GM18502 (cell line): ENCODE measurements at regions not wholly inside any gene's neighbourhood (a gene's known extent, or its start where the extent isn't known, plus 50 kb on each side); places are given as distances from the start of the nearest gene placed in this dataset.

Source experiments
- ATAC-seq: cut with Tn5 transposase; IDR thresholded peaks from one replicate; pipeline ENCODE4 v1.9.1; 2021; ENCODE audit warnings: mild to moderate bottlenecking; ENCODE audit not compliant: unreplicated experiment, poor library complexity

GRCh38 chr3:162082516-162082915 is 585.9 kb downstream of the OTOL1 start:
- ATAC-seq: no peak

DNA sequence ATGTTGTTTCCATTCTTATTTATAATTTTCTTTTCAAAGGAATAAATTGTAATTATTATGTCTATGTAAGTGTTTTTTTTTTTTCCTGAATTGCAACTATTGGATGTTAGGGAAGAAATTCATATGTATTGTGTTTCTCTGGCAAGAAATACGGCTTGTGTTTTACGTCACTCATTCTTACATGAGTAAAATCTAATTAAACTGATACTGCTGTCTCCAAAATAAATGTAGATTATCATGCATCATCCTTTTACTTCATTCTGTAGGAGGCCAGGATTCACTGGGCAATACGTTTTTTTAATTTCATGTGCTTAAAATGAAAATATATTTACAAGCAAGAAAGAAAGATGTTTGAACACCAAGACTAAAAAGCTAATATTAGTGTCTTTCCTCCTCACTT is 590.8 kb downstream of the OTOL1 start:
- ATAC-seq: no peak

GRCh38 chr3:162092751-162093150 is 596.1 kb downstream of the OTOL1 start:
- no peak for ATAC-seq

GRCh38 chr3:162094301-162094700 is 597.7 kb downstream of the OTOL1 start:
- ATAC-seq: no peak

GRCh38 chr3:162096874-162097273 is 600.3 kb downstream of the OTOL1 start:
- ATAC-seq: no peak

DNA sequence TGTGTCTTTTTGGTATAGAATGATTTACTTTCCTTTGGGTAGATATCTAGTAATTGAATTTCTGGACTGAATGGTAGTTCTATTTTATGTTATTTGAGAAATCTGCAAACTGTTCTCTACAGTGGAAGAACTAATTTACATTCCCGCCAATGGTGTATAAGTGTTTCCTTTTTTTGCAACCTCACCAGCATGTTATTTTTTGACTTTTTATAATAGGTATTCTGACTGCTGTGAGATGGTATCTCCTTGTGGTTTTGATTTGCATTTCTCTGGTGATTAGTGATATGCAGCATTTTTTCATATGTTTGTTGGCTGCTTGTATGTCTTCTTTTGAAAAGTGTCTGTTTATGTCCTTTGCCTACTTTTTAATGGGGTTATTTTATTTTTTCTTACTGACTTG is 607.2 kb downstream of the OTOL1 start:
- ATAC-seq: no peak

- ATAC-seq: no peak
Observed at GRCh38 chr3:162111861-162112260, 615.3 kb downstream of the OTOL1 start.

DNA sequence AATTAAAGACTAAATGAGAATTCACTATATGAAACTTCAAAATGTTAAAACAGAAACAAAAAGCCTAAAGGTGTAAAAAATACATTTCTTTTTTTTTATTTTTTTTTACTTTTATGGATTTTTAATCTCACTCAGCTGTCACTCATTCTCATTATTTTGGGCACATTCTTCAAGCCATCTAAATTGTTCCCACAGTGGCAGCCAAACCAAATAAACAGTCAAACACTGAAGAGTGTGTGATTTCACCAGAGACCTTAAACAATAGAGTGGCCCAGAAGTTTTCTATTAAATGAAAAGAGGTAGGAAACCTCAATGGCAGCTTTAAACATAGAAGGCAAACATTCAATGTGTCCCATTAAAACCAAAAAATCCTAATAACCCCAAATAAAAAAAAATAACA is 616.1 kb downstream of the OTOL1 start:
- ATAC-seq: no peak

DNA sequence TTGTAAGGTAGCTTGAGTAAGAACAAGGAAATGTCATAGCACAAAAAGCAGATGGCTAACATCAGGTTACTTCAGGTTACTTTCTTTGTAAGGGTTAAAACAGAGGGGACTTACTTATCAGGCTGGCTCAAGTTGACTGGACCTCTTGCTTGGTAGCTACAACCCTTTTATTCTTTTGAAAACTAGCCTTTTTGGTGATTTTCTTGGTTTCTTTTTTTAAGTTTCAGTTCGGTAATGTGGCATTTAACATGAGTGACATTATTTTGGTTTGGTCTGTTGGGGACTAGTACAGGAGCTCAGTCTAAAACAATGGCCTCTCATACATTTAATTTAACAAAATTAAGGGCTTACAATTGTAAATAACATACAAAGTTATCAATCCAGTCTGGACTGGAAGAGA is 621.4 kb downstream of the OTOL1 start:
- no peak for ATAC-seq

GRCh38 chr3:162119651-162120050 is 623.0 kb downstream of the OTOL1 start:
- ATAC-seq: no peak

GRCh38 chr3:162122405-162122804 is 625.8 kb downstream of the OTOL1 start:
- ATAC-seq: no peak

DNA sequence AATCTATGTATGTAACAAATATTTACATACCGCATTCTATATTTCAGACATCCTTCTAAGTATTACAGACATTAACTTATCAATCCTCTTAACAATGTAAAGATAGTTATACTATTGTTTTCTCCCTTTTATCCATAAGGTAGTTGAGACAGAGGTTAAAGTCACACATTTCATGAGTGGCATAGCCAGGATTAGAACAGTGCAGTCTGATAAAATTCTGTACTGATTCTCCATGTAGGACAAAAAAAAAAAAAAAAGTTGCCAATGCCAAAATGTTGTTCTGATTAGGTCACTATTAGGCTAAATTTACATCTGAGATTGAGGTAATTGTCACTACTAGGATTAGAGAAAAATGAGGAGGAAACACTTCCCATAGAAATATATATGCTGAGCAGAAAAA is 629.2 kb downstream of the OTOL1 start:
- ATAC-seq: no peak

DNA sequence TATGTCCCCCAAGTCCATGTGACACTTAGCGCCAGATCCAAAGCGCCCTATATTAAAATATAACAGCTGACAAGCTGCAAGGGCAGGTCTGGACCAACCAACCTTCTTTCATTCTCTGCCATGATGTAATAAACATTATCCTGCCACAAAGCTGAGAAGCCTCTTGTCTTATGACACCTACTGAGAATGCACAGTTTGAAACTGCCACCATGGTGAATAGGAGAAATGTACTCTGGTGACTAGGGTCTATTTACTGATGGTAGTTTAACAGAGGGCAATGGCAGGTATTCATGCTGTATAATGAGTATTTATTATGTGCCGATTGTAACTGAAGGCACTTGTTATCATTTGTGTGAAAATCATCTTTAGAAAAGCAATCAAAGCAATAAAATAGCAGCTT is 634.0 kb downstream of the OTOL1 start:
- ATAC-seq: no peak

DNA sequence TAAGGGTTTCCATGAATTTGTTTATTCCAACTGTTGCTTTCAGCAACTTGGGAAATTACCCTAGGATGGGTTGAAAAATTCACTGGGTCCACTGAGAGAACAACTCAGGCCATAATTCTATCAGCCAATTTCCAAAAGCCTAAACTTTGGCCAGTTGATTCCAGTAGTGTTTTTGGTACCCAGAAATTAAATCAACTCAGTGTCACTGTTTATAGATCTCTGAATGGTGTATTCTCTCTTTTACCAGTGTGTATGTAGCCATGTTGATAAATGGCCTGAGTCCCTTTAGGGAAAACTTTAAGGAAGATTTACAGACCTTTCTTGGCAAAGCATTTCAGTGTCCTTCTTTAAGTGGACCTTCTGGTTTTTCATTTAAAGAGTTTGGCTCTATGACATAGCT is 636.4 kb downstream of the OTOL1 start:
- ATAC-seq: no peak

GRCh38 chr3:162134571-162134970 is 638.0 kb downstream of the OTOL1 start:
- ATAC-seq: no peak

DNA sequence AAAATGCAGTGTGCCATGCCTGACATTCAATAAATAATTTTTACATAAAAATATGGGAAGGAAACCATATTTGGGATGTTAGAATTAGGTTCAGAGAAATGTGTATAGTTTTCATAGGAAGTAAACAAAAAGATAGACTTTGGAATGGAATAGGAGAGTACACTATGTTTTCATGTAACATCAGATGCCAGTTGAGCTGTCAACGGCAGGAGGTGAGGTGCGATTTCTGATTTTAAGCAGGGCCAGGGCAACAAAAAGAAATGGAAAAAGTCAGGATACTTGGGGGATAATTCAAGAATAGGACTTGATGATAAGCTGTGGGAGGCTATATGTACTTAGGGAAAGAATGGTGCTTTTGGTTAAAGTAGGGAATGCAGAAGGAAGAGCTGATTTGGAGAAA is 639.5 kb downstream of the OTOL1 start:
- ATAC-seq: no peak

GRCh38 chr3:162138509-162138908 is 641.9 kb downstream of the OTOL1 start:
- no peak for ATAC-seq

GRCh38 chr3:162139841-162140240 is 643.2 kb downstream of the OTOL1 start:
- ATAC-seq: no peak

DNA sequence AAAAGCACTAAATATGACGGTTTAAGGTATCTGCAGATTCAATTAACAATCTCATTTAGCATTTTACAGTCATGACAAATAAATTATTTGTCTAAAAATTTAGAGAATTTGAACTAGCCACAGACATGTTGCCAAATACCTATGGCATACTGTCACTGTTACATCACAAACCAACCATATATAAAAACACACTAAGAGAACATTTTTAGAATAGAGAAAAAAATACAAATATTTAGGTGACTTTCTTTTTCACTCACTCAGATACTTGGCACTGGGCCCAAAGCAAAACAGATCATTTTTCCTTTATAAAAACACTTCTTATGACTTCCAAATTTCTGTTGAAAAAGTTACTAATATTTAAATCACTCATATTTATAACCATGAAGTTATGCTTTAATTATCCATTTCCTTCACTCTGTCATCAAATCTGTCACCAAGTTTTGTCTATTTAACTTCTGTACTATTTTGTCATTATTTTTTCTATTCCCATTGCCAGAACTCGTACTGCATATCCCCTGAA is 644.7 kb downstream of the OTOL1 start:
- no peak for ATAC-seq

DNA sequence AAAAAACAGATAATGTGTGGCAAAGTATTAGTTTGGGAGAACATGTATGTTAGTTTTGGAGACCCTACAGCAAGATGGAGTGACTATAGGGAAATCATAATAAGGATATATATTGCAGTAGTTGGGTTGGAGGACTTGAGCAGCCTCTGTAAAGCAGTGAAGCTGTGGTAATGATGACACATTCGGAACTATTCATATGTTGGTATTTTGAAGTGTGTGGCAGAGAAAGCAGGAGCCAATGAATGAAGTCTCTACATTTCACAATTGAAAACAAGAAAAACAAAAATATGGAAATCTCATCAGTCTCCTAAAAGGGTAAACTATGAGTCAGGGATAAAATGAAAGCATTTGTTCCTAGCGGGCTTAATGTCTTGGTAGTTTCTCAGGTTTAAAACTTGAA is 645.9 kb downstream of the OTOL1 start:
- no peak for ATAC-seq

DNA sequence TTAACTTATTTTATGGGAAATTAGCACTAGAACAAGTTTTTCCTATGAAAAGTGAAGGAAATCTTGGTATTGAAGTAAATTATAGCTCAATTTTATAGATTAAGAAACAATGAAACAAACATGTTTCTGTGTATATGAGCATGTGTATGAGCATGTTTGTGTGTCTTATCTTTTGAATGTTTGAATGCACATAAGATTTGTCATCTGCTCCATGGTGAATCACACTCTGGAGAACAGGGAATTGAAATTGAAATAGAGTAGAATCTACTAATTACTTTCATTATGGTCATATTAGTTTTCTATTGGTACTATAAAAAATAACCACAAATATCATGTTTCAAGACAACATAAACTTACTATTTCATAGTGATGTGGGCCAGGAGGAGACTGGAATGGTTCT is 646.6 kb downstream of the OTOL1 start:
- no peak for ATAC-seq

DNA sequence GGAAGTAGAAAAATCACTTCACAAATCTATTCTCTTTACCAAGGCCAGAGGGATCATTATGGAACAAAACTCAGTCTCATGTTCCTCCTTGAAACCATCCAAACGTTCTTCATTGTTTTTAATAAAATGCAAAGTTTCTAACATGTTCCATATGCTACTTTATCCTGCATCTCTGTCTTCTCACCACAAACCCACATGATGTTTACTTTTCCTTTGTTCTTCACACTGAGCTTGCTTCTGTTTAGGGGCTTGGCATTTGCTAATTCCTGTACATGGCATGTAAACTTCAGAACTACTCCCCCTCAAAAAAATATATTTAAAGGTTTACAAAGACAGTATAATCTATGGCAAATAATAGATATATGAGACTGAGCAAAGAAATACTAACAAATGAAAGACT is 651.4 kb downstream of the OTOL1 start:
- ATAC-seq: no peak

- no peak for ATAC-seq
Observed at GRCh38 chr3:162150790-162151189, 654.2 kb downstream of the OTOL1 start.
